Upper lobe of right lung (tissue), 1 donor: ENCODE measurements at regions not wholly inside any gene's neighbourhood (a gene's known extent, or its start where the extent isn't known, plus 50 kb on each side); places are given as distances from the start of the nearest gene placed in this dataset.

Source experiments
- ATAC-seq: fragments of 200-7000 bp; cut with Tn5 transposase; one replicate; pipeline ENCODE4 v1.9.1; 2020; ENCODE audit warnings: mild to moderate bottlenecking, moderate library complexity
- DNase-seq: peaks from one replicate; pipeline ENCODE4 v3.0.0-alpha.2; 2020
- H3K27ac ChIP-seq: fragments of 200-600 bp; one replicate; pipeline ENCODE4 v1.8.0; 2022
- H3K27me3 ChIP-seq: fragments of 200-600 bp; one replicate; pipeline ENCODE4 v1.8.0; 2022; ENCODE audit warnings: mild to moderate bottlenecking
- H3K36me3 ChIP-seq: fragments of 200-600 bp; one replicate; pipeline ENCODE4 v1.8.0; 2022
- H3K4me1 ChIP-seq: fragments of 200-600 bp; one replicate; pipeline ENCODE4 v1.8.0; 2022
- H3K4me3 ChIP-seq: fragments of 200-600 bp; one replicate; pipeline ENCODE4 v1.8.0; 2022; ENCODE audit warnings: mild to moderate bottlenecking
- H3K9me3 ChIP-seq: fragments of 200-600 bp; one replicate; pipeline ENCODE4 v1.8.0; 2022
- intact Hi-C: fragments of 100-400 bp; cut with DNase I; formaldehyde crosslinking; loops from one replicate; pipeline ENCODE4 v1.11.0; 2022
- TF ChIP-seq, protein P1 (sequence below): fragments of 200-600 bp; IDR thresholded peaks from one replicate; pipeline ENCODE4 v1.8.0; 2022; ENCODE audit warnings: antibody characterized with exemption
- donor health status: DM: no; HTN: yes; CAD: no; lungs with severe emphysema.

GRCh38 chr15:36313021-36313420 is 266.4 kb upstream of the CDIN1 start:
- no peak overlapping the region for H3K4me3 ChIP-seq
- TF ChIP-seq, protein P1, sequence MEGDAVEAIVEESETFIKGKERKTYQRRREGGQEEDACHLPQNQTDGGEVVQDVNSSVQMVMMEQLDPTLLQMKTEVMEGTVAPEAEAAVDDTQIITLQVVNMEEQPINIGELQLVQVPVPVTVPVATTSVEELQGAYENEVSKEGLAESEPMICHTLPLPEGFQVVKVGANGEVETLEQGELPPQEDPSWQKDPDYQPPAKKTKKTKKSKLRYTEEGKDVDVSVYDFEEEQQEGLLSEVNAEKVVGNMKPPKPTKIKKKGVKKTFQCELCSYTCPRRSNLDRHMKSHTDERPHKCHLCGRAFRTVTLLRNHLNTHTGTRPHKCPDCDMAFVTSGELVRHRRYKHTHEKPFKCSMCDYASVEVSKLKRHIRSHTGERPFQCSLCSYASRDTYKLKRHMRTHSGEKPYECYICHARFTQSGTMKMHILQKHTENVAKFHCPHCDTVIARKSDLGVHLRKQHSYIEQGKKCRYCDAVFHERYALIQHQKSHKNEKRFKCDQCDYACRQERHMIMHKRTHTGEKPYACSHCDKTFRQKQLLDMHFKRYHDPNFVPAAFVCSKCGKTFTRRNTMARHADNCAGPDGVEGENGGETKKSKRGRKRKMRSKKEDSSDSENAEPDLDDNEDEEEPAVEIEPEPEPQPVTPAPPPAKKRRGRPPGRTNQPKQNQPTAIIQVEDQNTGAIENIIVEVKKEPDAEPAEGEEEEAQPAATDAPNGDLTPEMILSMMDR = no peak
- H3K27ac ChIP-seq = no peak overlapping the region
- DNase-seq = no peak
- no peaks in the 10 kb centered on the region for H3K27me3 ChIP-seq
- H3K36me3 ChIP-seq = no peaks in the 10 kb centered on the region
- ATAC-seq = no peak
- no peaks in the 10 kb centered on the region for H3K4me1 ChIP-seq
- intact Hi-C loops = no loop called here
- no peaks in the 10 kb centered on the region for H3K9me3 ChIP-seq

DNA sequence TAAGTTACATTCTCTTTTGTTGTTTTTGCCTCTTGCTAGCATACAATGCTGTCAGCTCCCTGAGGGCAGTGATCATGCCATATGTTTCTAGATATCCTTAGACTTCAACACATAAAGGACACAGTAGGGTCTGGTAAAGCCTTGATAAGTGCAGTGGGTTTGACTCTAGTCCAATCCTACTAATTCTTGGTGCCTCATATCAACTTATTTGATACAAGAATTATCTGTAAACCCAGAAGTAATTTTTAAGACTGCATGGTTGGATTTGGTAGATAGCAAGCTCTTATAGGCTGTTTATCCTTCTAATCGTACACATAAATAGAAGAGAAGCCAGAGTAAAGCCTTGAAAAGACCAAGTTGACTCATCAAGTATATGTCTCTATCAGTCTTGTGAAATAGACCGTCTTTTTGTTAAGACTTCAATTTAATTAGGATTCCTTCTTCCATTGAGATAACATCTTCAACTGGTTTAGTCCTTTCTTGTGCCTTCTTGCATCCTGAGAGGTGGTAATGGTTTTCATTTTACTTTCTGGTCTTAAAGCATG is 265.6 kb upstream of the CDIN1 start:
- H3K27me3 ChIP-seq = no peaks in the 10 kb centered on the region
- TF ChIP-seq, protein P1 = no peak
- H3K27ac ChIP-seq = no peak overlapping the region
- H3K9me3 ChIP-seq = no peaks in the 10 kb centered on the region
- H3K36me3 ChIP-seq = no peaks in the 10 kb centered on the region
- no peak for ATAC-seq
- intact Hi-C loops = no loop called here
- H3K4me1 ChIP-seq = no peaks in the 10 kb centered on the region
- H3K4me3 ChIP-seq = no peak overlapping the region
- DNase-seq = no peak

DNA sequence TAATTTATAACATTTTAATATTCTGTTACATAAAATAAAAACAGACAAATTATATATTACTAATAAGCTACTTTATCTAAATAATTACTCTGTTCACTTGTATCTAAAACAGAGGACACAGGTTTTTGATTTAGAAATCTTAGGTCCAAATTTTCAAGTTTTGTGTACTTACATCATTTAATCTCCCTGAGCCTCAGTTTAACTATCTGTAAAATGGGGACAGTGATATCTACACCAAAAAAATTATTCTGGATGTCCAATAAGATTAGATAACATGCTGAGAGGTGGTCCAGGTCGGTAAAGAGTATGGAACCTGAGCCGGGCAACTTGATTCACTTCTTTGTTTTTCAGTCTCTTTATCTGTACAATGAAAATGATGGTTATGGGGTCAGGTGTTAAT is 263.8 kb upstream of the CDIN1 start:
- TF ChIP-seq, protein P1 = no peak
- ATAC-seq (no peak), DNase-seq (no peak)
- Histone ChIP-seq H3K27me3 (no peaks in the 10 kb centered on the region), H3K4me3 (no peak overlapping the region), H3K36me3 (no peaks in the 10 kb centered on the region), H3K4me1 (no peaks in the 10 kb centered on the region), H3K27ac (no peak overlapping the region), H3K9me3 (no peaks in the 10 kb centered on the region)
- intact Hi-C loops = no loop called here

- TF ChIP-seq, protein P1 = no peak
- no peak overlapping the region for H3K27ac ChIP-seq
- no peaks in the 10 kb centered on the region for H3K9me3 ChIP-seq
- H3K36me3 ChIP-seq = no peaks in the 10 kb centered on the region
- DNase-seq (no peak), ATAC-seq (no peak)
- intact Hi-C loops = no loop called here
- no peak overlapping the region for H3K4me3 ChIP-seq
- H3K4me1 ChIP-seq = no peaks in the 10 kb centered on the region
- no peaks in the 10 kb centered on the region for H3K27me3 ChIP-seq
Measured at GRCh38 chr15:36323615-36324014, 255.8 kb upstream of the CDIN1 start.

DNA sequence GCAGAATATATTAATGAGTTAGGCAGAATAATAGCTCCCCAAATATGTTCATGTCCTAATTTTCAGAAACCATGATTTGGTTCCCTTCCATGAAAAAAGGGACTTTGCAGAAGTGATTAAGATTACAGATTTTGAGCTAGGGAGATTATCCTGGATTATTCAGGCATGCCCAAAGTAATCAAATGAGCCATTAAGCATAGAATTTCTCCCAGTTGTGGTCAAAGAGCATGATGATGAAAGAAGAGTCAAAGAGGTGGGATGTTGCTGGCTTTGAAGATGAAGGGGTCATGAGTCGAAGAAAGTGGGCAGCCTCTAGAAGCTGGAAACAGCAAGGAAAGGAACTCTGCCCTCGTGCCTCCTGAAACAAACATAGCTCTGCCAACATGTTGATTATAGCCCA is 254.2 kb upstream of the CDIN1 start:
- H3K9me3 ChIP-seq = no peaks in the 10 kb centered on the region
- TF ChIP-seq, protein P1 = no peak
- no peak overlapping the region for H3K27ac ChIP-seq
- no peaks in the 10 kb centered on the region for H3K4me1 ChIP-seq
- no peaks in the 10 kb centered on the region for H3K36me3 ChIP-seq
- no peaks in the 10 kb centered on the region for H3K27me3 ChIP-seq
- intact Hi-C loops = no loop called here
- no peak for ATAC-seq
- DNase-seq = no peak
- H3K4me3 ChIP-seq = no peak overlapping the region

DNA sequence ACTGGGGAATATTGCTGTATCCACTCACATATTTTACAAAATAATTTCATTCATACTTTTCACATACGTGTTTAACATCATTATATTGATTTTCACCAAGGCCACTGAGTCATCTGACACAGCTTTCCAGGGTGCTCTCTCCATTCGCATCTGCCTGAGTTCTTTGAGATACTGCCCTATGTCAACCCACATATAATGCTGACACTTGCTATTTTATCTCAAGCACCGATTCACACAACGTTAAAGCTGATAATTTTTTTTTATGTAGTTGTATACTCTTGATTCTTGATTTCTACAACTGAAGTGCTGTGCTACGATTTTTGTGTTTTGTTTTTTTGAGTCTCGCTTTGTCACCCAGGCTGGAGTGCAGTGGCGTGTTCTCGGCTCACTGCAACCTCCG is 249.8 kb upstream of the CDIN1 start:
- DNase-seq (no peak), ATAC-seq (no peak)
- Histone ChIP-seq H3K27ac (no peak overlapping the region), H3K9me3 (no peaks in the 10 kb centered on the region), H3K4me1 (no peaks in the 10 kb centered on the region), H3K4me3 (no peak overlapping the region), H3K36me3 (no peaks in the 10 kb centered on the region), H3K27me3 (no peaks in the 10 kb centered on the region)
- TF ChIP-seq, protein P1 = no peak
- intact Hi-C loops = no loop called here
